GM18907 (cell line): ENCODE measurements at regions not wholly inside any gene's neighbourhood (a gene's known extent, or its start where the extent isn't known, plus 50 kb on each side); places are given as distances from the start of the nearest gene placed in this dataset.

Experiments
- ATAC-seq: cut with Tn5 transposase; IDR thresholded peaks from one replicate; pipeline ENCODE4 v1.9.1; 2021; ENCODE audit warnings: mild to moderate bottlenecking, moderate library complexity; ENCODE audit not compliant: unreplicated experiment

GRCh38 chr1:88089961-88090360, 594.1 kb upstream of the PKN2 start:
- no peak for ATAC-seq

GRCh38 chr1:88098881-88099280, 585.2 kb upstream of the PKN2 start:
- ATAC-seq: no peak

GRCh38 chr1:88101041-88101440, 583.0 kb upstream of the PKN2 start:
- no peak for ATAC-seq

GRCh38 chr1:88104236-88104635, 579.8 kb upstream of the PKN2 start:
- no peak for ATAC-seq

- ATAC-seq: no peak
Measured at GRCh38 chr1:88104886-88105285, 579.2 kb upstream of the PKN2 start.

DNA sequence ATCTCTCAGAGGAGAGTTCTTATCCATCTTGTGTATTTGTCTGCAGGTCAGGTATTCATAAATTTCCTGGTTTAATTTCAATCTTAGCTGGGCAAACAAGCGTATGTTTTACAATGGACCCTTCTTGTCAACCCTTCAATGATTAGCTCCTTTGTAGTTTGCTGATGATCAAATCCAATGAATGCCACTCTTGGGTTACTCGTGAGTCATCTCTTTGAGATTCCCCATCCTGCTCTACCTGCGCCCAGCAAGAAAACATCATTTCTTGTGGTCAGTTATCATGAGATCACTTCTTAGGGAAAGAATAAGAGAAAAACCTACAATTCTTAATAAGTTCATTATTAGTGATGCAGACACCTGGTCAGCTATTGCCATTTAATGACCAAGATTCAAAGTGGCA, 572.3 kb upstream of the PKN2 start:
- no peak for ATAC-seq

DNA sequence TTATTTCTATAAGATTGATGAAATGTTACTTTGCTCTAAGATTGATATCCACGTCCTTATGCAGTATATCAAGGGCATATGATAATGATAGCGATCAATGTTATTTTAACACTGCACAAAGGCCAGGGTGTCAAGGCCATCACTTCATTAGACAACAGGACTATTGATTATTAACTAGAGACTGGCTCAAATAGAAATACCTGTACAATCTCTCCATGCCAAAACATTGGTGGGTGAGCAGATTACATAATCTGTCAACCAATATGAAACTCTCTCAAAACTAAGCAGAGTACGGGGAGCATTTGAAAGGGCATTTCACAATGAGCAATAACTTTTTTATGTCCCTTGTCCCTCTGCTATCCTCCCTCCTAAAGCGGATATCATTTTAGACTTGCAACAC, 566.5 kb upstream of the PKN2 start:
- no peak for ATAC-seq

- no peak for ATAC-seq
Measured at GRCh38 chr1:88118176-88118845, 565.8 kb upstream of the PKN2 start.

DNA sequence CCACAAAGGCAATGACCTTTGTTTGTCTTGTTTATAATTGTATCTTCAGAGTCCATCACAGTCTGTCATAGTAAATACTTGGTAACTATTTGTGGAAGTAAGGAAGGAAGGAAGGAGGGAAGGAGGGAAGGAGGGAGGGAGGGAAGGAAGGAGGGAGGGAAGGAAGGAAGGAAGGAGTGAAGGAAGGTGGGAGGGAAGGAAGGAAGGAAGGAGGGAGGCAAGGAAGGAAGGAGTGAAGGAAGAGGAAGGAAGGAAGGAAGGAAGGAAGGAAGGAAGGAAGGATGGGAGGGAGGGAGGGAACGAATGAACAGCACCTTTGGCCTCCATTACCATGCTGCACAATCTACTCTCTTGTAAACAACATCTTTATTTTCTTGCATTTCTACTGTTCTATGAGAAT, 559.5 kb upstream of the PKN2 start:
- ATAC-seq: no peak

GRCh38 chr1:88126467-88126866, 557.6 kb upstream of the PKN2 start:
- ATAC-seq: no peak

GRCh38 chr1:88133991-88134390, 550.1 kb upstream of the PKN2 start:
- no peak for ATAC-seq

DNA sequence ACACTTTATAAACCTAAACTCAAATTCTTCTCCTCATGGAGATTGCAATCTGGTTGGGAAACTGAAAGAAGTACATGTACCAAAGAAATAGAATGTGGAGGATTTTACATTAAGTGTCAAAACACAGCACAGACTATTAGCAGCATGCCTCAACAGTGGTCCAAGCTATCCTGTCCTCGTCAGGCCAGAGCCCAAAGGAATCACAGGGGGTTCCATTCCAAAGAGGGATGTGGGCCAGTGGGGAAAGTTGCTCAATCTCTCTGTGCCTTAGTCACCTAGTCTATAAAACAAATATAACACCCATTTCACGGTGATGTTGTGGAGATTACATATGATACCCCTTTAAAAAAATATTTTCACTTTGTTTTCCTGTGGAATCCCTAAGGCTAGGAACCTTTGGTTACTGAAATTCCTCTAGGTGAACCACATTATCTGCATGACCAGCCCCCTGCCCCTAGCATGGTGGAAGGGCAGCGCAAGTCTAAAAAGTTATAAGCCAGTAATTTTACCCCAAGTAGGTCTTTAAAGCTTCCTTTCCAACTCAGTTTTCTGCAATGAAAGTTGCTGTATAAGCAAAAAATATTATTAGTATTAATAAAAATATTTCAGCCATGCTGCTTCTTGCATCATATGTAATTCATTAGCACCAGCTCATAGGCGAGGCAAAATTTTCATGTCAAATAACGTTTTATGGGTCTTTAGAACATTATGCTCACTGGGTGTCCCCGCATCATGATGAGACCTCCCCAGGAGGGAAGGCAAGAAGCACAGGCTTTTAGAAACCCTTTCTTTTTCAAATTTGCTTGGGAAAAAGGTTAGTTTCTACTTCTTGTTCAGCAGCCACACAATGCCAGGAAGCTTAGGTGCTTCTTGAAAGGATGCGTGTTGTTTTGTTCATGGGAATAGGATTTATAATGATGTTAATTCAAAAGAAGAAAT, 548.8 kb upstream of the PKN2 start:
- ATAC-seq: no peak

- ATAC-seq: no peak
Measured at GRCh38 chr1:88139633-88140032, 544.4 kb upstream of the PKN2 start.

DNA sequence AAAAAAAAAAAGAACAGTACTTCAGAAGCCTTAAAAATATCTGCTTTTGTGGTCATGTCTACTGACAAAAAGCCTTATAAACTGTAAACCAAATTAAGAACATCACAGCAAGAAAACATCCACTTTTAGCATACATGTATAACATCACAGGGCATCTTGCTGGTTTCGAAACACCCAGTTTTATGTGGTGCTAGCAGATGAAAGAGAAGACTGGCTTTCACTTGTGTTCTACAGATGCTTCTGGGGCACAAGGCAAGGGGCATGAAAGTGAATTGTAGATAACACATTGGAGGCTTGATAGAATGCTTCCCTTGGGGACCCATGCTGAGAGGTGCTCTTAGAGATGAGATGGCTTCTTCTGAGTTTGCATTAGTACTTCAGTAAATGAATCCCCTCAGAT, 543.7 kb upstream of the PKN2 start:
- ATAC-seq: no peak

DNA sequence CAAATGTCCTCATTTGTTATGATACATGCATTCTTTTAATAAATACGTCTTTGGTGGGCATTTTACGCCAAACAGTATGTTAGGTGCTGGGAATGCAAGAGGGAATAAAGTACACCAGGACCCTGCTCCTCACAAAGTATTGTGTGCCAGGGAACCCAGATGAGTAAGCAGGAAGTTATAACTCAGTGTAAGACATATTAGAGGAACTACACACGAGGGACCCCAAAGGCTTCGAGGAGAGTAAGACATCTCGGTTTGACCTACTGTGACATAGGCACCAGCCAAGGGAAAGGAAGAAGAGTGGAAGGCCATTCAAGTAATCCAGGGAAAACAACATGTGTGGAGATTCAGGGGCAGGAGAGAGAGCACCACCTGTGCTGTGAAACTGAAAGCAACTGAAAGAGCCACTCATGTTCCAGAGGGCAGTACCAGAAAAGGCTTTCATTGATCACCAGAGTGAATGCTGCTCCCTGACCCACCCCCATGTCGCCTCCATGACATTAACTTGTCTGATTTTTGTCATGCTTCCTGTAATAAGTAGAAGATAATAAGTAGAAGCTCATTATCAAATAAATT, 542.5 kb upstream of the PKN2 start:
- no peak for ATAC-seq

DNA sequence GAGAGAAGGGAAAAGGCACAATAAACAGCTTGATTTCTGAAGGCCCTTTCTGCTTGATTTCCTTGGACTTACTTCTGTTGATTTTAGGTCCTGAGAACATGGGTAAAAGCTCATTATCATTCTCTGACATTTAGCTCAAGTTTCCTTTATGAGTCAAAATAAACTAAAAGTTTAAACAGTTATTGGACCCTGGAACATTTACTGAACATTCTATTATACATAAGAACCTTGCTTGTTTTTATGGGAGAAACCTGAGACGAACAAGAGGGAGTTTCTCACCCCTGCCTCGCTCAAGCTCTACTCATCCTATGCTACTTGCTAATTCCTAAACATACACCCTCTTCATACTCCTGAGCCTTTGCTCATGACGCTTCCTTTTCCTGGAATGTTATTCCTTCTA, 538.3 kb upstream of the PKN2 start:
- no peak for ATAC-seq

DNA sequence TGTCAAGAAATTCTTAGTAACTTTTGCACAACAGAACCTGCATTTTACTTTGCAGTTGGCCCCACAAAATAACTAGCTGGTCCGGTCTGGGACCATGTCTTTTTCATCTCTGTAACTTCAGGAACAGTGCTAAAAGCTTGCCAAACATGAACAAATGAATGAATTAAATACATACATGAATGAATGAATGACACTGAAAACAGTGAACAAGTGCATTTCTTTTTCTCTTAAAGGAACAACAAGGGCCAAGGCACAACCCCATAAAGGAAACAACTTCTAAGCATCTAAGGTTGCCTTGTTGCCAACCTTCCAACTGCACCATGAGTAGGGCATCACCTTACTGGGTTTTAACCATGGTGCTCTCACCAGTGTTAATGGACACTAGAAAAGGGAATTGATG, 534.4 kb upstream of the PKN2 start:
- ATAC-seq: peak; percentile 32

DNA sequence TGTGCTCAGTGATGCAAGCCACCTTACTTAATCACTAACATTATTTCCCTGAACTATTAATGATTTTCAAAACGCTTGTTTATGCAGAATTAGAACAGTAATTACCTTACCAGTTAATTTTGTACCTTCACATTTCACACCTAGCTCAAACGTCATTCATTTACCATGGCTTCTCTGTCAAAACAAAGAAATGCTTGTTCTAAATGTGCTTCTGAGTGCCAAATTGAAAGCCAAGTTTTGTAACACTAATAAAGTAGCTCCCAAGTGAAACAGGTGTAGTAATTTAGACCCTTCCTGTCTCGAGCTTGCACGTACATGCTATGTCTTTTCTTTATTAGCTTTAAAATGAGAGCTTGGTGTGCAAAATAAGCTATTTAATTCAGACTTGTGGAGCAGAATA, 533.7 kb upstream of the PKN2 start:
- peak; percentile 84 for ATAC-seq

- ATAC-seq: no peak
Measured at GRCh38 chr1:88163187-88163586, 520.9 kb upstream of the PKN2 start.

- no peak for ATAC-seq
Measured at GRCh38 chr1:88168126-88168525, 515.9 kb upstream of the PKN2 start.

DNA sequence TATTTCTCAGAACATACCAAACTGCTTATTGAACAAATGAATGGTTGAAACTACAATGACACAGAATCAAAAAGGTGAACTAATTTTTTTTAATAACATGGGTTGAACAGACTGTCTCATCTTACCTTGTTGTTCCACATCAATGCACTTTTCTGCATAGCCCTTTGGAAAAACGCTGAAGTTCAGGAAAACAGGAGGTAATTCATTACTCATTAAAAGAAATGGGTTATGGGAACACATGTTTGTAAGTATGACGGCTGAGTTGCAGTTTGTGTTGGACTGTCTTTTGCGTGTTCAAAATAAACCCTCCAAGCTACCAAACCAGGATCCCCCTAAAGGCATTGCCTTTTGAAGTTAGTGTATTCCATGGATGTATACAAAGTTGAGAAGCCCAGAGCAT, 514.9 kb upstream of the PKN2 start:
- no peak for ATAC-seq

GRCh38 chr1:88169939-88170338, 514.1 kb upstream of the PKN2 start:
- no peak for ATAC-seq
